Loucy (cell line): ENCODE measurements at regions not wholly inside any gene's neighbourhood (a gene's known extent, or its start where the extent isn't known, plus 50 kb on each side); places are given as distances from the start of the nearest gene placed in this dataset.

Source experiments
- H2AFZ ChIP-seq: fragments of 200-600 bp; sonication (generic); 2 replicates; pipeline ENCODE4 v1.6.0; 2016; ENCODE audit warnings: antibody characterized with exemption, mild to moderate bottlenecking, low read length, moderate library complexity
- H3F3A ChIP-seq: fragments of 200-600 bp; 2 replicates; pipeline ENCODE4 v1.6.0; 2016; ENCODE audit warnings: antibody characterized with exemption, low read depth, mild to moderate bottlenecking
- H3K27me3 ChIP-seq: fragments of 200-600 bp; sonication (generic); 2 replicates; pipeline ENCODE4 v1.6.1; 2014; ENCODE audit warnings: low read length, mild to moderate bottlenecking; ENCODE audit not compliant: insufficient read depth, poor library complexity, severe bottlenecking
- H3K36me3 ChIP-seq: fragments of 200-600 bp; sonication (generic); 2 replicates; pipeline ENCODE4 v1.6.1; 2016; ENCODE audit warnings: low read length; ENCODE audit not compliant: insufficient read depth
- H3K4me1 ChIP-seq: fragments of 200-600 bp; sonication (generic); 2 replicates; pipeline ENCODE4 v1.5.1; 2014; ENCODE audit warnings: low read length, mild to moderate bottlenecking; ENCODE audit not compliant: insufficient read depth, poor library complexity, severe bottlenecking
- H3K4me2 ChIP-seq: fragments of 200-600 bp; sonication (generic); 2 replicates; pipeline ENCODE4 v1.6.0; 2014; ENCODE audit warnings: antibody characterized with exemption, low read length, low read depth, mild to moderate bottlenecking; ENCODE audit not compliant: poor library complexity, severe bottlenecking
- H3K4me3 ChIP-seq: fragments of 200-600 bp; sonication (generic); 2 replicates; pipeline ENCODE4 v1.5.1; 2014; ENCODE audit warnings: low read length, mild to moderate bottlenecking, mixed read lengths; ENCODE audit not compliant: poor library complexity, severe bottlenecking
- H3K79me2 ChIP-seq: fragments of 200-600 bp; sonication (generic); 2 replicates; pipeline ENCODE4 v1.6.1; 2014; ENCODE audit warnings: low read length; ENCODE audit not compliant: insufficient read depth
- H3K9ac ChIP-seq: fragments of 200-600 bp; sonication (generic); 2 replicates; pipeline ENCODE4 v1.6.0; 2014; ENCODE audit warnings: mild to moderate bottlenecking, low read depth, low read length, moderate library complexity; ENCODE audit not compliant: poor library complexity, severe bottlenecking
- H3K9me2 ChIP-seq: fragments of 200-600 bp; sonication (generic); replicated peaks from 2 replicates; pipeline ENCODE4 v1.6.1; 2016; ENCODE audit warnings: low read depth, low read length, mixed read lengths
- H3K9me3 ChIP-seq: fragments of 200-600 bp; sonication (generic); 2 replicates; pipeline ENCODE4 v1.6.1; 2014; ENCODE audit warnings: mild to moderate bottlenecking, antibody characterized with exemption, low read length, low read depth; ENCODE audit not compliant: insufficient read depth
- H4K20me1 ChIP-seq: fragments of 200-600 bp; sonication (generic); 2 replicates; pipeline ENCODE4 v1.6.0; 2014; ENCODE audit warnings: antibody characterized with exemption, low read length, mild to moderate bottlenecking; ENCODE audit not compliant: insufficient read depth, poor library complexity, severe bottlenecking
- CTCF ChIP-seq: fragments of 200-600 bp; sonication (generic); conservative IDR thresholded peaks from 2 replicates; pipeline ENCODE4 v1.5.1; 2014; ENCODE audit warnings: mild to moderate bottlenecking, antibody characterized with exemption, low read length
- EZH2phosphoT487 ChIP-seq: fragments of 200-600 bp; IDR thresholded peaks from 2 replicates; pipeline ENCODE4 v1.6.1; 2018; ENCODE audit warnings: antibody characterized with exemption, mild to moderate bottlenecking, moderate library complexity, borderline replicate concordance

DNA sequence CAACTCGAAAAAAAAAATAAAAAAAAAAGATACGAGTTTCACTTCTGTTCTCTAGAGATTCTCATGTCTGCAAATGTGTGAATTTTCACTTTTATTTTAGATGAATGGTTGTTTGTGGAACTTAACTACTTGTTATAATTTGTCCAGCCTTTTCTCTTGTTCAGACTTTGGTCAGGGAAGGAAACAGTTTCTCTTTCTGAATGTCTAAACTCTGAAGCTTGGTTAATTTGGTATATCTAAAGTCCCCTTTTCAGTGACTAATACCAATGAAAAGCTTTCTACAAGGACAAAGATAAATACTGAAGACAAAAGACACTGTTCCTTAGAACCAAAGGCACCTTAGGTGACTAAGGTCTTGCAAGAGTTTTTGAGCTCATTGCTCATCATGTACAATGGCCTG is 144.4 kb upstream of the PIEZO2 start:
- H2AFZ ChIP-seq, result no peak overlapping the region
- no peaks in the 10 kb centered on the region for H3K36me3 ChIP-seq
- no peaks in the 10 kb centered on the region for H3K9me3 ChIP-seq
- H3K4me3 ChIP-seq, result no peak overlapping the region
- no peaks in the 10 kb centered on the region for H3F3A ChIP-seq
- no peaks in the 10 kb centered on the region for H3K79me2 ChIP-seq
- H3K4me1 ChIP-seq, result no peaks in the 10 kb centered on the region
- TF ChIP-seq CTCF (no peak), EZH2phosphoT487 (no peak)
- H3K9me2 ChIP-seq, result no peaks in the 10 kb centered on the region
- H3K4me2 ChIP-seq, result no peak overlapping the region
- no peaks in the 10 kb centered on the region for H4K20me1 ChIP-seq
- no peaks in the 10 kb centered on the region for H3K27me3 ChIP-seq
- H3K9ac ChIP-seq, result no peak overlapping the region

DNA sequence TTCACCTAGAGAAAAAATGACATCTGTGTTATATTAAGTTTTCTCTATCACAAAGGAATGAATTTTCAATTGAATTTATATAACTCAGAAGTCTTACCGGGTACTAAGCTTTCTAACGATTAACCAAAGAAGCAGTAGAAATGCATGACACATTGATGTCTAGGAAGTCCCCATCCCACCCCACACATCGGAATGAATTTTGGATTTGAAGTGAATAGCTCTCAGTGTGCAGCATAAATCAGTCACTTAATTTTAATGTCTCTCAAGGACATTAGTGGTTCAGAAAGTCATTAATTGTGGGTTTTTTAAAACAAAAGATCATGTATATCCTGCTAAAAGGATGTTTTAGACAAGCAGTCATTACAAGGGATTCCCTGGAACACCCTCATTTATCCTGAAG is 141.4 kb upstream of the PIEZO2 start:
- no peak for TF ChIP-seq CTCF
- no peak for TF ChIP-seq EZH2phosphoT487
- no peaks in the 10 kb centered on the region for H3K4me1 ChIP-seq
- H3K79me2 ChIP-seq, result no peaks in the 10 kb centered on the region
- H3K4me2 ChIP-seq, result no peak overlapping the region
- H3K27me3 ChIP-seq, result no peaks in the 10 kb centered on the region
- H3K9me2 ChIP-seq, result no peaks in the 10 kb centered on the region
- H3F3A ChIP-seq, result no peaks in the 10 kb centered on the region
- H3K4me3 ChIP-seq, result no peak overlapping the region
- no peaks in the 10 kb centered on the region for H3K9me3 ChIP-seq
- no peaks in the 10 kb centered on the region for H3K36me3 ChIP-seq
- H4K20me1 ChIP-seq, result no peaks in the 10 kb centered on the region
- H3K9ac ChIP-seq, result no peak overlapping the region
- H2AFZ ChIP-seq, result no peak overlapping the region

DNA sequence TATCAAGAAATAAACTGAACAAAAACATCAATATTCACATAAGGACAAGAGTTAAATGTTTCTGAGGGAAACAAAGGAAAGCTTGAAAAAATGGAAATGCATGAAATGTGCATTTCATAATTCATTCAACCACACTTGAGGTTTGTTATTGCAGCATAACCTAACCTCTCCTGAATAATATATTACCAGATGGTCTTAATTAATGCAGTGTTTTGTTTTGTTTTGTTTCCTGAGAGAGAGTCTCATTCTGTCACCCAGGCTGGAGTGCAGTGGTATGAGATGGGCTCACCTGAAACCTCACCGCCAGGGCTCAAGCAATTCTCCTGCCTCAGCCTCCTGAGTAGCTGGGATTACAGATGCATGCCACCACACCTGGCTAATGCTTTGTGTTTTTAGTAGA is 139.9 kb upstream of the PIEZO2 start:
- Histone ChIP-seq H3K9ac (no peak overlapping the region), H3K4me3 (no peak overlapping the region), H2AFZ (no peak overlapping the region)

More for the DNA sequence above, 139.9 kb upstream of the PIEZO2 start:
- Histone ChIP-seq H3K4me1 (no peaks in the 10 kb centered on the region), H4K20me1 (no peaks in the 10 kb centered on the region), H3K36me3 (no peaks in the 10 kb centered on the region), H3K9me2 (no peaks in the 10 kb centered on the region), H3K79me2 (no peaks in the 10 kb centered on the region), H3F3A (no peaks in the 10 kb centered on the region), H3K27me3 (no peaks in the 10 kb centered on the region), H3K4me2 (no peak overlapping the region), H3K9me3 (no peaks in the 10 kb centered on the region)
- TF ChIP-seq EZH2phosphoT487, result no peak
- TF ChIP-seq CTCF, result no peak
